Natural killer cell (primary cell): ENCODE measurements at regions not wholly inside any gene's neighbourhood (a gene's known extent, or its start where the extent isn't known, plus 50 kb on each side); places are given as distances from the start of the nearest gene placed in this dataset.

Experiments
- ATAC-seq, 3 donors: fragments of 150-1000 bp in 2 of 3; fragments of 200-7000 bp in 1 of 3; cut with Tn5 transposase; 1 replicate in 1 of 3; 2 replicates in 2 of 3; pipeline ENCODE4 v1.10.0; 2021; ENCODE audit warnings: mild to moderate bottlenecking in 2 of 3, moderate library complexity in 2 of 3
- DNase-seq, 2 donors: peaks; one replicate each; pipeline versions ENCODE4 v3.0.0 to v3.0.0-alpha.2; 2013 to 2021; ENCODE audit warnings: mixed read lengths in 1 of 2
- H3K27ac ChIP-seq: one replicate; pipeline ENCODE4 v1.5.1; 2013; ENCODE audit warnings: mild to moderate bottlenecking, low read length
- H3K27me3 ChIP-seq: one replicate; pipeline ENCODE4 v1.6.1; 2013; ENCODE audit warnings: low read length; ENCODE audit not compliant: control insufficient read depth, insufficient read depth
- H3K36me3 ChIP-seq: one replicate; pipeline ENCODE4 v1.6.1; 2013; ENCODE audit warnings: low read length; ENCODE audit not compliant: control insufficient read depth, insufficient read depth
- H3K4me1 ChIP-seq: one replicate; pipeline ENCODE4 v1.6.1; 2013; ENCODE audit warnings: low read length; ENCODE audit not compliant: control insufficient read depth, insufficient read depth
- H3K4me3 ChIP-seq: one replicate; pipeline ENCODE4 v1.5.1; 2013; ENCODE audit warnings: low read length
- H3K9me3 ChIP-seq: one replicate; pipeline ENCODE4 v1.6.1; 2013; ENCODE audit warnings: low read length; ENCODE audit not compliant: control insufficient read depth, insufficient read depth
- H3K27ac Mint-ChIP-seq, 2 donors: one replicate each; pipeline ENCODE4 v1.8.0; 2022; ENCODE audit warnings: mild to moderate bottlenecking in 2 of 2, mixed read lengths in 2 of 2, moderate library complexity in 1 of 2
- H3K27me3 Mint-ChIP-seq, 2 donors: one replicate each; pipeline ENCODE4 v1.8.0; 2022; ENCODE audit warnings: low read depth in 2 of 2, mixed read lengths in 2 of 2
- H3K36me3 Mint-ChIP-seq: one replicate; pipeline ENCODE4 v1.8.0; 2022; ENCODE audit warnings: mixed read lengths
- H3K4me1 Mint-ChIP-seq, 2 donors: one replicate each; pipeline ENCODE4 v1.8.0; 2022; ENCODE audit warnings: mixed read lengths in 2 of 2
- H3K4me3 Mint-ChIP-seq: one replicate; pipeline ENCODE4 v1.8.0; 2022; ENCODE audit warnings: mild to moderate bottlenecking, moderate library complexity, mixed read lengths
- H3K9me3 Mint-ChIP-seq, 2 donors: one replicate each; pipeline ENCODE4 v1.8.0; 2022; ENCODE audit warnings: mixed read lengths in 2 of 2
- WGBS: methylation state at CpG from one replicate; pipeline ENCODE4 v1.1.7; 2013; ENCODE audit warnings: missing lambda C conversion rate; ENCODE audit not compliant: insufficient coverage; 5-methylcytosine and 5-hydroxymethylcytosine counted together
- intact Hi-C: fragments of 100-400 bp; cut with micrococcal nuclease; formaldehyde crosslinking; loops from one replicate; pipeline ENCODE4 v1.14.2; 2022
- TF ChIP-seq, protein P1 (sequence below): fragments of 200-600 bp; IDR thresholded peaks from one replicate; pipeline ENCODE4 v1.8.0; 2022; ENCODE audit warnings: antibody characterized with exemption

DNA sequence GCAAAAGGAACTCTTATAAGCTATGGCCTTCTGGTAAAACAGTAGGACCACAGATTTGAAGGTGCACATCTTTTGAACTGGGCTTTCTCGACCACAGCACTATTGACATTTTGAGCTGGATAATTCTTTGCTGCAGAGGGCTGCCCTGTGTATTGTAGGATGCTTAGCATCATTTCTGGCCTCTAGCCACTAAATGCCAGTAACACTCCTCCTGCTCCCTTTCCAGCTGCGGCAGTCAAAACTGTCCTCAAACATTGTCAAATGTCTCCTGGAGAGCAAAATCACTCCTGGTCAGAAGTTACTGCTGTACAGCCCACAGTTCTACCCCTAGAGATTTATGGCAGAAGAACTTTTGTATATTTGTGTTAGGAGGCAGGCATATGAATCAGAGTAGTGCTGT is 836.7 kb downstream of the PLA2G4A start:
- Histone ChIP-seq H3K27me3 (no peaks in the 10 kb centered on the region), H3K4me1 (no peaks in the 10 kb centered on the region), H3K9me3 (no peaks in the 10 kb centered on the region), H3K27ac (no peak overlapping the region), H3K4me3 (no peak overlapping the region), H3K36me3 (no peaks in the 10 kb centered on the region)
- TF ChIP-seq, protein P1, sequence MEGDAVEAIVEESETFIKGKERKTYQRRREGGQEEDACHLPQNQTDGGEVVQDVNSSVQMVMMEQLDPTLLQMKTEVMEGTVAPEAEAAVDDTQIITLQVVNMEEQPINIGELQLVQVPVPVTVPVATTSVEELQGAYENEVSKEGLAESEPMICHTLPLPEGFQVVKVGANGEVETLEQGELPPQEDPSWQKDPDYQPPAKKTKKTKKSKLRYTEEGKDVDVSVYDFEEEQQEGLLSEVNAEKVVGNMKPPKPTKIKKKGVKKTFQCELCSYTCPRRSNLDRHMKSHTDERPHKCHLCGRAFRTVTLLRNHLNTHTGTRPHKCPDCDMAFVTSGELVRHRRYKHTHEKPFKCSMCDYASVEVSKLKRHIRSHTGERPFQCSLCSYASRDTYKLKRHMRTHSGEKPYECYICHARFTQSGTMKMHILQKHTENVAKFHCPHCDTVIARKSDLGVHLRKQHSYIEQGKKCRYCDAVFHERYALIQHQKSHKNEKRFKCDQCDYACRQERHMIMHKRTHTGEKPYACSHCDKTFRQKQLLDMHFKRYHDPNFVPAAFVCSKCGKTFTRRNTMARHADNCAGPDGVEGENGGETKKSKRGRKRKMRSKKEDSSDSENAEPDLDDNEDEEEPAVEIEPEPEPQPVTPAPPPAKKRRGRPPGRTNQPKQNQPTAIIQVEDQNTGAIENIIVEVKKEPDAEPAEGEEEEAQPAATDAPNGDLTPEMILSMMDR = no peak
- no peak for ATAC-seq
- peaks cover 11 to 17% of the 10 kb centered on the region in 2 donors for H3K9me3 Mint-ChIP-seq
- WGBS = 83% methylated on average over 2 of the region's 2 CpGs
- DNase-seq = no peak
- no peaks in the 10 kb centered on the region for H3K4me1 Mint-ChIP-seq
- no peak overlapping the region for H3K4me3 Mint-ChIP-seq
- no peak overlapping the region for H3K27ac Mint-ChIP-seq
- intact Hi-C loops = no loop called here
- H3K36me3 Mint-ChIP-seq = no peaks in the 10 kb centered on the region
- no peaks in the 10 kb centered on the region for H3K27me3 Mint-ChIP-seq

DNA sequence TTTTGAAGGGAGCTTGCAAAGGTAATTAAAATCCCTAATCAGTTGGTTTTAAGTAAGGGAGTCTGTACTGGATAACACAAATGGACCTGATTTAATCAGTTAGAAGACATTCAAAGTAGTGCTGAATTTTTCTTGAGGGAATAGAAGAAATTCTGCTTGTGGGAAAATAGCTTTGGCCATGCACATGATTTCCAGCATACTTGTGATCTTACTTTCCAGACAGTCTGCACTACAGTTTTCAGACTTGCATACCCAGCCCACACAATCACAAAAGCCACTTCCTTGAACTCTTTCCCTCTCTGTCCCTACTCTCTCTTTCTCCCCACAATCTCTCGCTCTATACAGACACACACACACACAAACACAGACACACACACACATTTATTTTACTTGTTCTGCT is 852.1 kb downstream of the PLA2G4A start:
- peaks cover 4 to 15% of the 10 kb centered on the region in 2 donors for H3K9me3 Mint-ChIP-seq
- TF ChIP-seq, protein P1 = no peak
- WGBS = 96% methylated on average over 1 of the region's 1 CpG
- ATAC-seq (no peak), DNase-seq (no peak)
- Histone ChIP-seq H3K4me1 (no peaks in the 10 kb centered on the region), H3K4me3 (no peak overlapping the region), H3K9me3 (no peaks in the 10 kb centered on the region), H3K36me3 (no peaks in the 10 kb centered on the region), H3K27ac (no peak overlapping the region), H3K27me3 (no peaks in the 10 kb centered on the region)
- no peaks in the 10 kb centered on the region for H3K27me3 Mint-ChIP-seq
- intact Hi-C loops = no loop called here
- H3K36me3 Mint-ChIP-seq = peaks cover 8% of the 10 kb centered on the region
- no peak overlapping the region for H3K4me3 Mint-ChIP-seq
- no peak overlapping the region for H3K27ac Mint-ChIP-seq
- H3K4me1 Mint-ChIP-seq = no peaks in the 10 kb centered on the region

DNA sequence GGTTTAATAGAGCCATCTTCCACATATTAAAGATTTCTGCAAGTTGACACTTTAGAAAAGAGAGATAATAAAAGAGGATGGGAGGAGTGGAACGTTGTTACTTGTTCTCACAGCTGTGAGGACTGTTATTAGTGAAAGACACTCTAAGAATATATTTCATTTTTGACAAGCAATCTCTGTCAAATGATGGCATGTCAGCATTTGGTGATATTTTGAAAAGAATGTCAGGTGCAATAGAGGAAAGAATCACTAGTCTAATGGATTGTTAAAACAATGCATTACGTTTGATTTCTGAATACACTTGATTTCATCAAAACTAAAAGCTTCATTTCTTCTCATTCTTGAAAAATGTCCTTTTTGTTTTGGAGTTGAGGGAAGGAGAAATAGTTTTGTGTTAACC is 853.4 kb downstream of the PLA2G4A start:
- no peak overlapping the region for H3K27ac ChIP-seq
- no peak overlapping the region for H3K4me3 Mint-ChIP-seq
- no peaks in the 10 kb centered on the region for H3K4me1 Mint-ChIP-seq
- H3K36me3 ChIP-seq = no peaks in the 10 kb centered on the region
- WGBS = 43% methylated on average over 1 of the region's 2 CpGs
- peaks cover 4 to 15% of the 10 kb centered on the region in 2 donors for H3K9me3 Mint-ChIP-seq
- H3K4me3 ChIP-seq = no peak overlapping the region
- TF ChIP-seq, protein P1 = no peak
- H3K27ac Mint-ChIP-seq = no peak overlapping the region
- intact Hi-C loops = no loop called here
- H3K27me3 ChIP-seq = no peaks in the 10 kb centered on the region
- no peaks in the 10 kb centered on the region for H3K4me1 ChIP-seq
- ATAC-seq (no peak), DNase-seq (no peak)
- peaks cover 8% of the 10 kb centered on the region for H3K36me3 Mint-ChIP-seq
- no peaks in the 10 kb centered on the region for H3K27me3 Mint-ChIP-seq
- no peaks in the 10 kb centered on the region for H3K9me3 ChIP-seq

DNA sequence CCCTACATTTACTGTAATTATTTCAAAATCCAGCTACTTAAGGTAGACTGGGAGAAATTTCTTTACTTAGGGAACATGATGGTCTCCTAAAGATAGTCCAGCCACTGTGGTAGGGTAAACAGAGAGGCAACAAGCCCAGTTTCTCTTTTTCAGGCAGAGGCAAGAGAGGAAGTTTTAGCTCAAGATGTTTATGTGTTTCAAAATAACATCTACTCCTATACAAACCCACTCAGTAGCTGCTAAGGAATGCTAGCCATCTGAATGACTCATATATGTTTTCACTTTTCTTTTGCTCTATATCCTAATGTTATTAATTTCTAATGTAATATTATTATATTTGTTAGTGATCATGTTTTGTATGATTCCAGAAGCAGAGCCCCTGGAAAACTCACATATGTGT is 856.6 kb downstream of the PLA2G4A start:
- Mint-ChIP-seq H3K27ac (no peak overlapping the region), H3K36me3 (peaks cover 13% of the 10 kb centered on the region), H3K4me3 (no peak overlapping the region), H3K27me3 (no peaks in the 10 kb centered on the region), H3K4me1 (no peaks in the 10 kb centered on the region), H3K9me3 (peaks cover 7 to 23% of the 10 kb centered on the region in 2 donors)
- Histone ChIP-seq H3K9me3 (no peaks in the 10 kb centered on the region), H3K4me3 (no peak overlapping the region), H3K36me3 (no peaks in the 10 kb centered on the region), H3K27ac (no peak overlapping the region), H3K4me1 (no peaks in the 10 kb centered on the region), H3K27me3 (no peaks in the 10 kb centered on the region)
- ATAC-seq (no peak), DNase-seq (no peak)
- intact Hi-C loops = no loop called here
- TF ChIP-seq, protein P1 = no peak
